Glutamatergic neuron (in vitro differentiated cells): ENCODE measurements at regions not wholly inside any gene's neighbourhood (a gene's known extent, or its start where the extent isn't known, plus 50 kb on each side); places are given as distances from the start of the nearest gene placed in this dataset.

ENCODE experiments used
- DNase-seq: peaks from one replicate; pipeline ENCODE4 v3.0.0; 2022
- H3K27ac Mint-ChIP-seq: one replicate; pipeline ENCODE4 v1.8.0; 2020; ENCODE audit warnings: mild to moderate bottlenecking, mixed read lengths, inconsistent platforms; ENCODE audit not compliant: unreplicated experiment
- H3K27me3 Mint-ChIP-seq: one replicate; pipeline ENCODE4 v1.8.0; 2020; ENCODE audit warnings: mild to moderate bottlenecking, moderate library complexity, mixed read lengths, inconsistent platforms; ENCODE audit not compliant: unreplicated experiment
- H3K36me3 Mint-ChIP-seq: one replicate; pipeline ENCODE4 v1.8.0; 2020; ENCODE audit warnings: mild to moderate bottlenecking, mixed read lengths, inconsistent platforms; ENCODE audit not compliant: unreplicated experiment
- H3K4me1 Mint-ChIP-seq: one replicate; pipeline ENCODE4 v1.8.0; 2020; ENCODE audit warnings: mild to moderate bottlenecking, low read depth, mixed read lengths, inconsistent platforms; ENCODE audit not compliant: unreplicated experiment
- H3K4me3 Mint-ChIP-seq: one replicate; pipeline ENCODE4 v1.8.0; 2020; ENCODE audit warnings: mild to moderate bottlenecking, mixed read lengths, inconsistent platforms; ENCODE audit not compliant: unreplicated experiment
- H3K9me3 Mint-ChIP-seq: one replicate; pipeline ENCODE4 v1.8.0; 2020; ENCODE audit warnings: mild to moderate bottlenecking, moderate library complexity, mixed read lengths, inconsistent platforms; ENCODE audit not compliant: unreplicated experiment
- TF ChIP-seq, protein P1 (sequence below): fragments of 200-600 bp; sonication (generic); IDR thresholded peaks from one replicate; pipeline ENCODE4 v1.5.0; 2021; ENCODE audit not compliant: partially characterized antibody, unreplicated experiment

DNA sequence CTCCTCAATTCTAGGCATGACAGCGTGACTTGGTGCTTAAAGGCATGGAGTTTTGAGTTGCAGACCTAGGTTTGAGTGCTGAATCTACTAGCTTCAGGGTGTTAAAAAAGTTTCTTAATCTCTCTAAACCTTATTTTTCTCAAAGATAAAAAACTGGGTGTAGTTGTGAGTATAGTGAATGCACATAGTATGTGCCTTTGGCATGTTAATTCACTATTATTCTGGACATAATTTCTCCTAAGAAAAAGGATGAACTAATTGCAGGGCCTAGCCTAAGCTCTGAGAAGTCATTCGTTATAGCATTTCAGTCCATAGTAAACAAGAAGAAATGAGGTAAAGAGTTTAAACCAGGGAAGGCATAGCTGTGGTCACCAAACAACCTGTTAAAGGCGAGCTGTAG lies 149.0 kb downstream of the LACC1 start:
- TF ChIP-seq, protein P1, sequence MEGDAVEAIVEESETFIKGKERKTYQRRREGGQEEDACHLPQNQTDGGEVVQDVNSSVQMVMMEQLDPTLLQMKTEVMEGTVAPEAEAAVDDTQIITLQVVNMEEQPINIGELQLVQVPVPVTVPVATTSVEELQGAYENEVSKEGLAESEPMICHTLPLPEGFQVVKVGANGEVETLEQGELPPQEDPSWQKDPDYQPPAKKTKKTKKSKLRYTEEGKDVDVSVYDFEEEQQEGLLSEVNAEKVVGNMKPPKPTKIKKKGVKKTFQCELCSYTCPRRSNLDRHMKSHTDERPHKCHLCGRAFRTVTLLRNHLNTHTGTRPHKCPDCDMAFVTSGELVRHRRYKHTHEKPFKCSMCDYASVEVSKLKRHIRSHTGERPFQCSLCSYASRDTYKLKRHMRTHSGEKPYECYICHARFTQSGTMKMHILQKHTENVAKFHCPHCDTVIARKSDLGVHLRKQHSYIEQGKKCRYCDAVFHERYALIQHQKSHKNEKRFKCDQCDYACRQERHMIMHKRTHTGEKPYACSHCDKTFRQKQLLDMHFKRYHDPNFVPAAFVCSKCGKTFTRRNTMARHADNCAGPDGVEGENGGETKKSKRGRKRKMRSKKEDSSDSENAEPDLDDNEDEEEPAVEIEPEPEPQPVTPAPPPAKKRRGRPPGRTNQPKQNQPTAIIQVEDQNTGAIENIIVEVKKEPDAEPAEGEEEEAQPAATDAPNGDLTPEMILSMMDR: no peak
- Mint-ChIP-seq H3K36me3 (no peaks in the 10 kb centered on the region), H3K27me3 (no peaks in the 10 kb centered on the region), H3K4me3 (no peak overlapping the region), H3K9me3 (no peaks in the 10 kb centered on the region), H3K27ac (no peak overlapping the region), H3K4me1 (no peaks in the 10 kb centered on the region)
- DNase-seq: no peak

DNA sequence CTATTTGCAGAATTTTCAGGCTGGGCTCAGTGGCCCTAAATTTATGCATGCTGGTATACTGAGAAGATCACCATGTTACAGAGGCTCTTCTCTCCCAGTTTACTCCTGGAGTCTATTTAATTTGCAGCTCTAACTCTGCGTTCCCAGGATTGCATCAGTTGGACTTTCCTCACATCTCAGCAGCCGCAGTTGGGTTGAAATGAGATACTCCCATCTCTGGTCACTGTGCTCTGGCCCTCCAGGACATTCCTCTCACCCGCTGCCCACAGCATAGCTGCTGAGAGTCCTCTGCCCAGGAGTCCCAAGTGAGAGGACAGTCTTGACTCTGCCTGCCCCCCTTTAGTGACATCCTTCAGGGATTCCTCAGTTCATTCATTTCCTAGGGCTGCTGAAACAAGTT lies 150.9 kb downstream of the LACC1 start:
- no peak for DNase-seq
- Mint-ChIP-seq H3K9me3 (no peaks in the 10 kb centered on the region), H3K36me3 (no peaks in the 10 kb centered on the region), H3K27ac (no peak overlapping the region), H3K27me3 (no peaks in the 10 kb centered on the region), H3K4me3 (no peak overlapping the region), H3K4me1 (no peaks in the 10 kb centered on the region)
- TF ChIP-seq, protein P1: no peak

DNA sequence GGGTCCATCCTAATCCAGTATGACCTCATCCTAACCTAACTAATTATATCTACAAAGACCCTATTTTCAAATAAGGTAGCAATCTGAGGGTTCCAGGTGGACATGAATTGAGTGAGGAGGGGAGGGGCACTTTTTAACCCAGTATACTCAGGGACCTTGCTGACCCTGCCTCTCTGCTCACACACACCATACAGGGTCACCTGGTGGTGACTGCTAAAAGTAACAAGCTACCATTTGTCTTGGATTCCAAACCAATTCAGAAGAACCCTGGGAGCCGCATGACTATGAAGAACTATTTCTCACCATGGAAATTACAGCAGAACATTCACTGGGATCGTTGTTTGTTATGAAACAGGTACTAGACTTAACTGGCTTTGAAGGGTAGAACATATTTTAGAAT lies 151.9 kb downstream of the LACC1 start:
- Mint-ChIP-seq H3K4me1 (no peaks in the 10 kb centered on the region), H3K27ac (no peak overlapping the region), H3K9me3 (no peaks in the 10 kb centered on the region), H3K4me3 (no peak overlapping the region), H3K36me3 (no peaks in the 10 kb centered on the region), H3K27me3 (no peaks in the 10 kb centered on the region)
- DNase-seq: no peak
- TF ChIP-seq, protein P1: no peak

DNA sequence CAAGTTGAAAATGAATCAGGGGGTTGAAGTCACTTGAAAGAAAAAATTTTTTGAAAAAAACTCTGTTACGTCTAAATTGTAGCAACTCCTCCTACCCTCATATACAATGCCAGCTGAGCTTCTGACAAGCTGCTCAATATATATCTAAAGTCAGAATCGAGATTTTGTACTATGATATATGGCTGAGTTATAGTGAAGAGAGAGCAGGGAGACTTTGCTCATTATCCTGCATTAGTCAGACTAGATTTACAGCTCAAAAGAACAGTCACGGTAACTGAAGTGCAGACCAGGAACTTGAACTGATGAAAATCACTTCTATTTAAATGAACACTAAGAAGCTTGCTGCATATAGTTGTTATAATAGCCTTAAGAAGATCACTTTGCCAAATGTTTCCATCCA lies 153.1 kb downstream of the LACC1 start:
- no peaks in the 10 kb centered on the region for H3K4me1 Mint-ChIP-seq
- H3K9me3 Mint-ChIP-seq: no peaks in the 10 kb centered on the region
- no peak for DNase-seq
- no peaks in the 10 kb centered on the region for H3K27me3 Mint-ChIP-seq
- TF ChIP-seq, protein P1: no peak
- no peak overlapping the region for H3K4me3 Mint-ChIP-seq
- no peak overlapping the region for H3K27ac Mint-ChIP-seq
- H3K36me3 Mint-ChIP-seq: no peaks in the 10 kb centered on the region

DNA sequence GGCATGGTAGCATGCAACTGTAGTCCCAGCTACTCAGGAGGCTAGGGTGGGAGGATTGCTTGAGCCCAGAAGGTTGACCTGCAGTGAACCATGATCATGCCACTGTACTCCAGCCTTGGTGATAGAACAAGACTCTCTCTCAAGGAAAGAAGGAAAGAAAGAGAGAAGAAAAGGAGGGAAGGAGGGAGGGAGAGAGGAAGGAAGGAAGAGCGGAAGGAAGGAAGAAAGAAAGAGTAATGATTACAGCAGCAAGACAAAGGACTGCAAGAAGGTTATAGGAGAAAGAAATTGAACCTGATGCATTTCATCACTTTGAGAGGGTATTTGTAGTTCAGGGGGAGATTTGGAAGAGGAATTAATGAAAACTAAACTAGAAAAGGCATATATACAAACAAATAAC lies 155.7 kb downstream of the LACC1 start:
- Mint-ChIP-seq H3K36me3 (no peaks in the 10 kb centered on the region), H3K27me3 (no peaks in the 10 kb centered on the region), H3K4me3 (no peak overlapping the region), H3K4me1 (no peaks in the 10 kb centered on the region), H3K27ac (no peak overlapping the region), H3K9me3 (no peaks in the 10 kb centered on the region)
- DNase-seq: no peak
- TF ChIP-seq, protein P1: no peak
